Neural cell (in vitro differentiated cells): ENCODE measurements at regions not wholly inside any gene's neighbourhood (a gene's known extent, or its start where the extent isn't known, plus 50 kb on each side); places are given as distances from the start of the nearest gene placed in this dataset.

Experiments
- H2AFZ ChIP-seq: fragments of 200-600, 300-800 bp; sonication (generic), shearing (Covaris generic); 2 replicates; pipeline ENCODE4 v1.6.0; 2014; ENCODE audit warnings: low read depth, mild to moderate bottlenecking, antibody characterized with exemption, low read length, moderate library complexity
- H3F3A ChIP-seq: fragments of 200-600 bp; shearing (Covaris generic); 2 replicates; pipeline ENCODE4 v1.6.1; 2016; ENCODE audit warnings: mild to moderate bottlenecking, moderate library complexity, mixed read lengths, antibody characterized with exemption, low read length; ENCODE audit not compliant: insufficient read depth, poor library complexity, severe bottlenecking
- H3K27ac ChIP-seq: fragments of 200-600, 300-800 bp; sonication (generic), shearing (Covaris generic); 2 replicates; pipeline ENCODE4 v1.5.1; 2014; ENCODE audit warnings: mild to moderate bottlenecking, low read length, moderate library complexity
- H3K27me3 ChIP-seq: fragments of 300-800, 200-600 bp; sonication (generic), shearing (Covaris generic); 2 replicates; pipeline ENCODE4 v1.6.0; 2014; ENCODE audit warnings: mild to moderate bottlenecking, low read depth, low read length, moderate library complexity; ENCODE audit not compliant: insufficient read depth
- H3K36me3 ChIP-seq: fragments of 300-800, 200-600 bp; sonication (generic), shearing (Covaris generic); 2 replicates; pipeline ENCODE4 v1.5.1; 2014; ENCODE audit warnings: mild to moderate bottlenecking, antibody characterized with exemption, low read length, moderate library complexity; ENCODE audit not compliant: insufficient read depth
- H3K4me2 ChIP-seq: fragments of 300-800, 200-600 bp; sonication (generic), shearing (Covaris generic); 2 replicates; pipeline ENCODE4 v1.6.0; 2014; ENCODE audit warnings: mild to moderate bottlenecking, low read length
- H3K4me3 ChIP-seq: fragments of 300-800, 200-600 bp; sonication (generic), shearing (Covaris generic); 2 replicates; pipeline ENCODE4 v1.5.1; 2014; ENCODE audit warnings: mild to moderate bottlenecking, low read length, moderate library complexity
- H3K79me2 ChIP-seq: fragments of 200-600 bp; shearing (Covaris generic); replicated peaks from 2 replicates; pipeline ENCODE4 v1.6.0; 2014; ENCODE audit warnings: mild to moderate bottlenecking, low read length, moderate library complexity; ENCODE audit not compliant: insufficient read depth
- H3K9ac ChIP-seq: fragments of 300-800, 200-600 bp; sonication (generic), shearing (Covaris generic); 2 replicates; pipeline ENCODE4 v1.6.1; 2016; ENCODE audit warnings: mild to moderate bottlenecking, low read length, mixed read lengths
- H3K9me2 ChIP-seq: fragments of 200-600 bp; shearing (Covaris generic); 2 replicates; pipeline ENCODE4 v1.6.1; 2016; ENCODE audit warnings: mild to moderate bottlenecking, low read length, mixed read lengths; ENCODE audit not compliant: insufficient read depth
- H3K9me3 ChIP-seq: fragments of 200-600, 300-800 bp; sonication (generic), shearing (Covaris generic); 2 replicates; pipeline ENCODE4 v1.6.1; 2016; ENCODE audit warnings: mild to moderate bottlenecking, mixed run types, low read length, moderate library complexity, mixed read lengths
- H4K20me1 ChIP-seq: fragments of 200-600 bp; shearing (Covaris generic); 2 replicates; pipeline ENCODE4 v1.6.1; 2016; ENCODE audit warnings: mild to moderate bottlenecking, mixed run types; ENCODE audit not compliant: insufficient read depth
- EP300 ChIP-seq: fragments of 450-650 bp; conservative IDR thresholded peaks from 2 replicates; pipeline ENCODE4 v1.6.1; 2014; ENCODE audit warnings: antibody characterized with exemption, mild to moderate bottlenecking, moderate library complexity; ENCODE audit not compliant: poor library complexity, severe bottlenecking
- EZH2 ChIP-seq: fragments of 200-600, 300-800 bp; shearing (Covaris generic), sonication (generic); IDR thresholded peaks from 2 replicates; pipeline ENCODE4 v1.6.1; 2014; ENCODE audit warnings: antibody characterized with exemption, low read length, borderline replicate concordance, mild to moderate bottlenecking; ENCODE audit not compliant: insufficient read depth, poor library complexity, severe bottlenecking
- MXI1 ChIP-seq: fragments of 450-650 bp; conservative IDR thresholded peaks from 2 replicates; pipeline ENCODE4 v1.6.1; 2014; ENCODE audit warnings: antibody characterized with exemption, mild to moderate bottlenecking; ENCODE audit not compliant: poor library complexity, severe bottlenecking
- POLR2AphosphoS5 ChIP-seq: IDR thresholded peaks from 2 replicates; pipeline ENCODE4 v1.6.1; 2012
- RAD21 ChIP-seq: fragments of 450-650 bp; conservative IDR thresholded peaks from 2 replicates; pipeline ENCODE4 v1.6.1; 2014; ENCODE audit warnings: antibody characterized with exemption, mild to moderate bottlenecking, moderate library complexity
- SMC3 ChIP-seq: fragments of 450-650 bp; conservative IDR thresholded peaks from 2 replicates; pipeline ENCODE4 v1.6.1; 2014; ENCODE audit warnings: antibody characterized with exemption, mild to moderate bottlenecking, moderate library complexity; ENCODE audit not compliant: poor library complexity
- TAF1 ChIP-seq: IDR thresholded peaks from 2 replicates; pipeline ENCODE4 v1.6.1; 2012; ENCODE audit warnings: low read depth
- TF ChIP-seq, protein P1 (sequence below): fragments of 450-650 bp; IDR thresholded peaks from 2 replicates; pipeline ENCODE4 v1.5.1; 2014; ENCODE audit warnings: antibody characterized with exemption, mild to moderate bottlenecking, moderate library complexity; ENCODE audit not compliant: poor library complexity, severe bottlenecking
- TF ChIP-seq, protein P2 (sequence below): IDR thresholded peaks from 2 replicates; pipeline ENCODE4 v1.6.1; 2012; ENCODE audit warnings: borderline replicate concordance

DNA sequence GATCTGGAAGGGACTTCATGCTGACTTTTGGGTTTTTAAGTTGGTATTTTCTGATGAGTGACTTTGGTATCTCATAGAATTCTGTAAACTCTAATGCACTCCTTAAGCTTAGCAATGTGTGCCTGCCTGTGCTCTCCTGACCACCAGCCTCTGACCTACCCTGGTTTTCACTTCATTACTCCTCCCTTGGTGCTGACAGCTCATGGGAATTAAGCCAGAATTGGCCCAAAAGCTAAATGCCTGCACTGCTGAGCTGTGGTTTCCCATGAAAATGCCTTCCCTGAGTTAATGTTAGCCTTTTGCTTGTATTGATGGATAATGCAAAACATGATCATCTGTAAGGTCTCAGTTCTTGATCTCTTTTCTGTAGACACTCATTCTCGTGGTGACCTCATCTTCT lies 308.0 kb downstream of the DOCK8 start:
- Histone ChIP-seq H3K9me3 (no peaks in the 10 kb centered on the region), H3K79me2 (no peaks in the 10 kb centered on the region), H2AFZ (no peak overlapping the region)

GRCh38 chr9:523444-523843 lies 308.8 kb downstream of the DOCK8 start:
- TF ChIP-seq RAD21 (no peak), SMC3 (no peak), TAF1 (no peak), EZH2 (no peak), EP300 (no peak), POLR2AphosphoS5 (no peak)
- TF ChIP-seq, protein P1, sequence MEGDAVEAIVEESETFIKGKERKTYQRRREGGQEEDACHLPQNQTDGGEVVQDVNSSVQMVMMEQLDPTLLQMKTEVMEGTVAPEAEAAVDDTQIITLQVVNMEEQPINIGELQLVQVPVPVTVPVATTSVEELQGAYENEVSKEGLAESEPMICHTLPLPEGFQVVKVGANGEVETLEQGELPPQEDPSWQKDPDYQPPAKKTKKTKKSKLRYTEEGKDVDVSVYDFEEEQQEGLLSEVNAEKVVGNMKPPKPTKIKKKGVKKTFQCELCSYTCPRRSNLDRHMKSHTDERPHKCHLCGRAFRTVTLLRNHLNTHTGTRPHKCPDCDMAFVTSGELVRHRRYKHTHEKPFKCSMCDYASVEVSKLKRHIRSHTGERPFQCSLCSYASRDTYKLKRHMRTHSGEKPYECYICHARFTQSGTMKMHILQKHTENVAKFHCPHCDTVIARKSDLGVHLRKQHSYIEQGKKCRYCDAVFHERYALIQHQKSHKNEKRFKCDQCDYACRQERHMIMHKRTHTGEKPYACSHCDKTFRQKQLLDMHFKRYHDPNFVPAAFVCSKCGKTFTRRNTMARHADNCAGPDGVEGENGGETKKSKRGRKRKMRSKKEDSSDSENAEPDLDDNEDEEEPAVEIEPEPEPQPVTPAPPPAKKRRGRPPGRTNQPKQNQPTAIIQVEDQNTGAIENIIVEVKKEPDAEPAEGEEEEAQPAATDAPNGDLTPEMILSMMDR, result no peak
- Histone ChIP-seq H3K27me3 (no peaks in the 10 kb centered on the region), H3K27ac (no peak overlapping the region), H3K4me2 (no peak overlapping the region), H3F3A (no peaks in the 10 kb centered on the region), H2AFZ (no peak overlapping the region), H3K9me2 (no peaks in the 10 kb centered on the region), H3K36me3 (no peaks in the 10 kb centered on the region), H3K9ac (no peak overlapping the region), H3K79me2 (no peaks in the 10 kb centered on the region), H3K9me3 (no peaks in the 10 kb centered on the region), H3K4me3 (no peak overlapping the region), H4K20me1 (no peaks in the 10 kb centered on the region)

More for the DNA sequence above, 308.0 kb downstream of the DOCK8 start:
- H3K4me3 ChIP-seq, result no peak overlapping the region
- H3K36me3 ChIP-seq, result no peaks in the 10 kb centered on the region
- no peaks in the 10 kb centered on the region for H3K9me2 ChIP-seq
- H3K9ac ChIP-seq, result no peak overlapping the region
- no peaks in the 10 kb centered on the region for H3K27me3 ChIP-seq
- H3F3A ChIP-seq, result no peaks in the 10 kb centered on the region
- TF ChIP-seq POLR2AphosphoS5 (no peak), EZH2 (no peak), TAF1 (no peak), SMC3 (no peak)
- TF ChIP-seq, protein P1, result no peak
- no peak overlapping the region for H3K4me2 ChIP-seq
- no peak overlapping the region for H3K27ac ChIP-seq
- H4K20me1 ChIP-seq, result no peaks in the 10 kb centered on the region

DNA sequence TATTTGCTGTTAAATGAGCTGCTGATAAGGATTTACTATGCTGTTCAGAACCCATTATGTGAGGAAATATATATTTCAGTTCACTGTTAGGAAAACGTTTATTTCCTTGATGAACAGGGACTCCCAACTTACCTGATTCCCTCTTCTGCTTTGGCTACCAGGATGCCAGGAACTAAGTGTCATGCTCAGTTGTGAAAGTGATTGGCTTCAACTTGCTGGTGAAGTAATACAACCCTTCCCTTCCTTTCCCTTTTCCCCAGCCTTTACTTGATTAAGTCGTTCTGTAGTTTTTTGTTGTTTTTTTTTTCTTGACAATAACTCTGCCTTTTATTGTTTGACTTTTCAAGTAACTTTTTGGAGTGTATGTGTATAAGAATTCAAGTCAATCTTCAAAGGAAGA lies 309.3 kb downstream of the DOCK8 start:
- H3K9ac ChIP-seq, result no peak overlapping the region
- no peaks in the 10 kb centered on the region for H4K20me1 ChIP-seq
- H3K79me2 ChIP-seq, result no peaks in the 10 kb centered on the region
- H3K27me3 ChIP-seq, result no peaks in the 10 kb centered on the region
- no peaks in the 10 kb centered on the region for H3F3A ChIP-seq
- TF ChIP-seq TAF1, result no peak
- no peak for TF ChIP-seq POLR2AphosphoS5
- no peak for TF ChIP-seq RAD21
- no peak for TF ChIP-seq EP300
- TF ChIP-seq EZH2, result no peak
- TF ChIP-seq MXI1, result no peak
- TF ChIP-seq SMC3, result no peak
- TF ChIP-seq, protein P2, sequence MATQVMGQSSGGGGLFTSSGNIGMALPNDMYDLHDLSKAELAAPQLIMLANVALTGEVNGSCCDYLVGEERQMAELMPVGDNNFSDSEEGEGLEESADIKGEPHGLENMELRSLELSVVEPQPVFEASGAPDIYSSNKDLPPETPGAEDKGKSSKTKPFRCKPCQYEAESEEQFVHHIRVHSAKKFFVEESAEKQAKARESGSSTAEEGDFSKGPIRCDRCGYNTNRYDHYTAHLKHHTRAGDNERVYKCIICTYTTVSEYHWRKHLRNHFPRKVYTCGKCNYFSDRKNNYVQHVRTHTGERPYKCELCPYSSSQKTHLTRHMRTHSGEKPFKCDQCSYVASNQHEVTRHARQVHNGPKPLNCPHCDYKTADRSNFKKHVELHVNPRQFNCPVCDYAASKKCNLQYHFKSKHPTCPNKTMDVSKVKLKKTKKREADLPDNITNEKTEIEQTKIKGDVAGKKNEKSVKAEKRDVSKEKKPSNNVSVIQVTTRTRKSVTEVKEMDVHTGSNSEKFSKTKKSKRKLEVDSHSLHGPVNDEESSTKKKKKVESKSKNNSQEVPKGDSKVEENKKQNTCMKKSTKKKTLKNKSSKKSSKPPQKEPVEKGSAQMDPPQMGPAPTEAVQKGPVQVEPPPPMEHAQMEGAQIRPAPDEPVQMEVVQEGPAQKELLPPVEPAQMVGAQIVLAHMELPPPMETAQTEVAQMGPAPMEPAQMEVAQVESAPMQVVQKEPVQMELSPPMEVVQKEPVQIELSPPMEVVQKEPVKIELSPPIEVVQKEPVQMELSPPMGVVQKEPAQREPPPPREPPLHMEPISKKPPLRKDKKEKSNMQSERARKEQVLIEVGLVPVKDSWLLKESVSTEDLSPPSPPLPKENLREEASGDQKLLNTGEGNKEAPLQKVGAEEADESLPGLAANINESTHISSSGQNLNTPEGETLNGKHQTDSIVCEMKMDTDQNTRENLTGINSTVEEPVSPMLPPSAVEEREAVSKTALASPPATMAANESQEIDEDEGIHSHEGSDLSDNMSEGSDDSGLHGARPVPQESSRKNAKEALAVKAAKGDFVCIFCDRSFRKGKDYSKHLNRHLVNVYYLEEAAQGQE, result no peak
- TF ChIP-seq, protein P1, result no peak
- H3K4me3 ChIP-seq, result no peak overlapping the region
- no peaks in the 10 kb centered on the region for H3K9me2 ChIP-seq
- H2AFZ ChIP-seq, result no peak overlapping the region
- no peak overlapping the region for H3K4me2 ChIP-seq
- no peak overlapping the region for H3K27ac ChIP-seq
- H3K36me3 ChIP-seq, result no peaks in the 10 kb centered on the region
- no peaks in the 10 kb centered on the region for H3K9me3 ChIP-seq
